Adrenal gland (tissue), 9 donors: ENCODE measurements at regions not wholly inside any gene's neighbourhood (a gene's known extent, or its start where the extent isn't known, plus 50 kb on each side); places are given as distances from the start of the nearest gene placed in this dataset.

ENCODE experiments used
- DNase-seq, 7 donors: peaks; one replicate each; pipeline ENCODE4 v3.0.0-alpha.2; 2019 to 2020
- H3K27ac ChIP-seq, 5 donors: fragments of 200-600 bp; sonication (generic) in 4 of 5; 1 replicate in 3 of 5; 2 replicates in 2 of 5; pipeline versions ENCODE4 v1.5.1 to v1.8.0; 2016 to 2020; ENCODE audit warnings: mild to moderate bottlenecking in 1 of 5
- H3K27me3 ChIP-seq: fragments of 200-600 bp; 2 replicates; pipeline ENCODE4 v1.8.0; 2021
- H3K36me3 ChIP-seq, 2 donors: fragments of 200-600 bp; replicated peaks in 1 of 2; 1 replicate in 1 of 2; 2 replicates in 1 of 2; pipeline versions ENCODE4 v1.5.1 to v1.8.0; 2018 to 2022
- H3K4me1 ChIP-seq, 2 donors: fragments of 200-600 bp; replicated peaks in 1 of 2; 1 replicate in 1 of 2; 2 replicates in 1 of 2; pipeline versions ENCODE4 v1.5.1 to v1.8.0; 2018 to 2021
- H3K4me3 ChIP-seq, 4 donors: fragments of 200-600 bp; sonication (generic) in 3 of 4; one replicate each; pipeline ENCODE4 v1.5.1; 2016 to 2018
- H3K9me3 ChIP-seq, 3 donors: fragments of 200-600 bp; sonication (generic) in 1 of 3; replicated peaks in 1 of 3; 1 replicate in 2 of 3; 2 replicates in 1 of 3; pipeline versions ENCODE4 v1.5.1 to v1.8.0; 2016 to 2021
- CTCF ChIP-seq, 6 experiments: fragments of 450-650 bp in 4 of 6; fragments of 200-600 bp in 2 of 6; sonication (generic) in 1 of 6; IDR thresholded peaks; 1 replicate in 5 of 6; 2 replicates in 1 of 6; pipeline versions ENCODE4 v1.5.1 to v1.8.0; 2016 to 2021; ENCODE audit warnings: antibody characterized with exemption in 6 of 6, mild to moderate bottlenecking in 2 of 6, moderate library complexity in 1 of 6
- POLR2A ChIP-seq, 2 donors: fragments of 450-650 bp; IDR thresholded peaks; one replicate each; pipeline ENCODE4 v1.6.1; 2017; ENCODE audit warnings: antibody characterized with exemption in 2 of 2, mild to moderate bottlenecking in 2 of 2, moderate library complexity in 1 of 2
- WGBS, 4 donors: extraction: QIAGEN DNeasy Blood & Tissue Kit in 2 of 4; methylation state at CpG; one replicate each; pipeline versions ENCODE4 v1.1.5 to v1.1.7; 2013 to 2017; 5-methylcytosine and 5-hydroxymethylcytosine counted together
- intact Hi-C, 2 donors: fragments of 100-400 bp; cut with DNase I; formaldehyde crosslinking; loops; one replicate each; pipeline versions ENCODE4 v1.14.1 to v1.15.0; 2022 to 2023
- donor health status: healthy with polysubstance abuse.
- donor health status: Bipolar disorder and iron deficiency.
- donor health status: DM: yes; HTN: yes; CAD: no.
- donor health status: DM: no; HTN: no; CAD: no.
- donor health status: DM: no; HTN: no; CAD: no.

- Histone ChIP-seq H3K36me3 (no peaks in the 10 kb centered on the region), H3K27me3 (no peaks in the 10 kb centered on the region), H3K27ac (no peak overlapping the region), H3K4me1 (no peaks in the 10 kb centered on the region), H3K9me3 (no peaks in the 10 kb centered on the region), H3K4me3 (no peak overlapping the region)
- TF ChIP-seq POLR2A (IDR thresholded peaks at IDR 0.05), result no peak
- no peak for TF ChIP-seq CTCF (IDR thresholded peaks at IDR 0.05)
- intact Hi-C loops, result no loop called here
- no peak for DNase-seq
Observed at GRCh38 chr17:54028986-54029580, 206.4 kb downstream of the KIF2B start.

- no peak overlapping the region for H3K4me3 ChIP-seq
- no peak for TF ChIP-seq CTCF (IDR thresholded peaks at IDR 0.05)
- TF ChIP-seq POLR2A (IDR thresholded peaks at IDR 0.05), result no peak
- DNase-seq, result no peak
- intact Hi-C loops, result no loop called here
- no peaks in the 10 kb centered on the region for H3K4me1 ChIP-seq
- 81 to 94% (median 84%) methylated on average over 5 of the region's 5 CpGs for WGBS, 4 donors
- no peaks in the 10 kb centered on the region for H3K27me3 ChIP-seq
- no peaks in the 10 kb centered on the region for H3K36me3 ChIP-seq
- no peak overlapping the region for H3K27ac ChIP-seq
- H3K9me3 ChIP-seq, result no peaks in the 10 kb centered on the region
Observed at GRCh38 chr17:54029986-54030385, 207.3 kb downstream of the KIF2B start.

GRCh38 chr17:54046570-54046969, 223.8 kb downstream of the KIF2B start:
- no peak for TF ChIP-seq POLR2A (IDR thresholded peaks at IDR 0.05)
- TF ChIP-seq CTCF (IDR thresholded peaks at IDR 0.05), result no peak
- intact Hi-C loops, result no loop called here
- Histone ChIP-seq H3K9me3 (peaks cover 0 to 6% (median 0%) of the 10 kb centered on the region in 3 donors), H3K27ac (no peak overlapping the region), H3K27me3 (no peaks in the 10 kb centered on the region), H3K4me1 (no peaks in the 10 kb centered on the region), H3K36me3 (no peaks in the 10 kb centered on the region), H3K4me3 (no peak overlapping the region)
- WGBS, 4 donors, result 65 to 95% (median 84%) methylated on average over 1 of the region's 1 CpG
- no peak for DNase-seq

- H3K36me3 ChIP-seq, result no peaks in the 10 kb centered on the region
- TF ChIP-seq POLR2A (IDR thresholded peaks at IDR 0.05) (no peak), CTCF (IDR thresholded peaks at IDR 0.05) (no peak)
- intact Hi-C loops, result no loop called here
- WGBS, 4 donors, result 54 to 81% (median 63%) methylated on average over 1 of the region's 1 CpG
- no peak overlapping the region for H3K27ac ChIP-seq
- no peak overlapping the region for H3K4me3 ChIP-seq
- H3K4me1 ChIP-seq, result no peaks in the 10 kb centered on the region
- H3K27me3 ChIP-seq, result no peaks in the 10 kb centered on the region
- no peak for DNase-seq
- no peaks in the 10 kb centered on the region for H3K9me3 ChIP-seq
Observed at GRCh38 chr17:54063639-54064038, 240.9 kb downstream of the KIF2B start.
